HepG2 (cell line): ENCODE measurements at regions not wholly inside any gene's neighbourhood (a gene's known extent, or its start where the extent isn't known, plus 50 kb on each side); places are given as distances from the start of the nearest gene placed in this dataset.

Experiments
- AFF4 ChIP-seq: sonication (generic); formaldehyde crosslinking; IDR thresholded peaks from 2 replicates; pipeline ENCODE4 v1.4.0; 2020; ENCODE audit warnings: missing genetic modification reagents
- ASH2L ChIP-seq: fragments of 300-600, 200-600 bp; sonication (generic); IDR thresholded peaks from 2 replicates; pipeline ENCODE4 v1.7.0; 2017; ENCODE audit warnings: low read depth, mild to moderate bottlenecking, moderate library complexity, mixed read lengths, low read length; ENCODE audit not compliant: insufficient read length
- CTCF ChIP-seq: sonication (generic); formaldehyde crosslinking; IDR thresholded peaks from 2 replicates; pipeline ENCODE4 v1.5.0; 2020; ENCODE audit warnings: mild to moderate bottlenecking, missing genetic modification reagents, moderate library complexity
- EZH2 ChIP-seq: conservative IDR thresholded peaks from 2 replicates; pipeline ENCODE4 v1.6.1; 2012; ENCODE audit warnings: mild to moderate bottlenecking, low read depth, low read length, moderate library complexity
- KLF15 ChIP-seq: sonication (generic); formaldehyde crosslinking; IDR thresholded peaks from 2 replicates; pipeline ENCODE4 v1.8.1; 2023; ENCODE audit warnings: borderline replicate concordance, mild to moderate bottlenecking, inconsistent platforms, missing genetic modification reagents, mixed read lengths
- MAX ChIP-seq: IDR thresholded peaks from 2 replicates; pipeline ENCODE4 v1.6.1; 2012; ENCODE audit warnings: inconsistent platforms
- MLXIP ChIP-seq: sonication (generic); formaldehyde crosslinking; IDR thresholded peaks from 2 replicates; pipeline ENCODE4 v1.9.0; 2021; ENCODE audit warnings: missing genetic modification reagents, borderline replicate concordance
- RFX5 ChIP-seq: IDR thresholded peaks from 2 replicates; pipeline ENCODE4 v1.6.1; 2011; ENCODE audit warnings: low read depth, low read length, improper control_type of control experiment
- RNF2 ChIP-seq: fragments of 450-650 bp; conservative IDR thresholded peaks from 2 replicates; pipeline ENCODE4 v1.6.1; 2016; ENCODE audit warnings: low read depth
- ZEB1 ChIP-seq: IDR thresholded peaks from 2 replicates; pipeline ENCODE4 v1.6.1; 2012; ENCODE audit warnings: mild to moderate bottlenecking, low read depth, inconsistent platforms; ENCODE audit not compliant: insufficient replicate concordance

GRCh38 chr5:96052374-96052773, 90.7 kb upstream of the ELL2 start:
- no peak for TF ChIP-seq MLXIP
- no peak for TF ChIP-seq KLF15
- no peak for TF ChIP-seq CTCF (CRISPR knock-in tag)
- TF ChIP-seq MAX, result no peak
- TF ChIP-seq EZH2, result no peak
- no peak for TF ChIP-seq ASH2L
- TF ChIP-seq AFF4, result no peak
- TF ChIP-seq ZEB1, result no peak
- TF ChIP-seq RFX5, result no peak
- TF ChIP-seq RNF2, result no peak
